ENCODE measurements at regions not wholly inside any gene's neighbourhood (a gene's known extent, or its start where the extent isn't known, plus 50 kb on each side); places are given as distances from the start of the nearest gene placed in this dataset.

GRCh38 chr2:144947709-144948037 is 427.8 kb upstream of the ZEB2 start:
- H3K9me3 ChIP-seq (ENCODE audit: control insufficient read depth in 1 of 2, insufficient read depth in 1 of 2, low read depth in 1 of 2, low read length in 2 of 2), result no peaks in the 10 kb centered on the region

More at GRCh38 chr2:144947709-144948037, 427.8 kb upstream of the ZEB2 start:
- H4K20me1 ChIP-seq (ENCODE audit: insufficient read depth), result no peaks in the 10 kb centered on the region
- no peak overlapping the region for H3K27ac ChIP-seq (ENCODE audit: low read depth, low read length)
- POLR2A ChIA-PET, result no interaction called here
- no TSS peak for BruUV-seq (replicated peaks)
- H3K4me2 ChIP-seq (ENCODE audit: low read length), result no peak overlapping the region
- no peak overlapping the region for H2AFZ ChIP-seq (ENCODE audit: low read depth, low read length, poor library complexity, severe bottlenecking)
- DNase-seq (ENCODE audit: low read depth, low spot score), result no peak
- no peak overlapping the region for H3K9ac ChIP-seq (ENCODE audit: low read length)
- no peaks in the 10 kb centered on the region for H3K9me2 ChIP-seq (ENCODE audit: insufficient read depth)
- H3K79me2 ChIP-seq (ENCODE audit: insufficient read depth, low read length), result no peaks in the 10 kb centered on the region
- peaks cover 0 to 7% of the 10 kb centered on the region in 2 experiments; a peak in 2 of 4 replicates for H3K4me1 ChIP-seq (ENCODE audit: control insufficient read depth in 1 of 2, insufficient read depth in 2 of 2, low read length in 2 of 2)
- H3K4me3 ChIP-seq (replicated peaks in 1 of 2; ENCODE audit: low read depth in 1 of 2, low read length in 2 of 2), result no peak overlapping the region
- no peaks in the 10 kb centered on the region for H3K36me3 ChIP-seq (ENCODE audit: control insufficient read depth in 1 of 2, insufficient read depth in 2 of 2, low read length in 2 of 2)
- ATAC-seq, result no peak
- CTCF ChIA-PET, result no interaction called here
- intact Hi-C loops (cut with micrococcal nuclease), result no loop called here
- RAD21 ChIA-PET (ENCODE audit: low non-redundant PET in 1 of 2, low total read pairs in 2 of 2, uncharacterized antibody in 2 of 2, unreplicated experiment in 2 of 2), result no interaction called here
- TF ChIP-seq POLR2A (IDR thresholded peaks at IDR 0.05; ENCODE audit: borderline replicate concordance, extremely low read depth, insufficient read depth, insufficient read length) (no peak), SP1 (IDR thresholded peaks at IDR 0.05; ENCODE audit: low read depth) (no peak), CTCF (IDR thresholded peaks at IDR 0.05 in 2 of 3, conservative IDR thresholded peaks at IDR 0.05 in 1 of 3; ENCODE audit: borderline replicate concordance in 1 of 3, insufficient read depth in 1 of 3, low read depth in 2 of 3, low read length in 2 of 3) (no peak), MAX (IDR thresholded peaks at IDR 0.05) (no peak), RAD21 (IDR thresholded peaks at IDR 0.05; ENCODE audit: low read depth) (no peak), SIN3A (IDR thresholded peaks at IDR 0.05; ENCODE audit: low read depth) (no peak), CEBPB (IDR thresholded peaks at IDR 0.05; ENCODE audit: low read depth) (no peak), REST (IDR thresholded peaks at IDR 0.05; ENCODE audit: low read depth) (no peak), ZFX (IDR thresholded peaks at IDR 0.05) (no peak), EGR1 (IDR thresholded peaks at IDR 0.05; ENCODE audit: low read depth) (no peak), EZH2phosphoT487 (IDR thresholded peaks at IDR 0.05; ENCODE audit: borderline replicate concordance) (no peak), ZBTB33 (IDR thresholded peaks at IDR 0.05; ENCODE audit: extremely low read depth, insufficient replicate concordance, low read length) (no peak), JUND (IDR thresholded peaks at IDR 0.05) (no peak), TCF7L2 (IDR thresholded peaks at IDR 0.05; ENCODE audit: borderline replicate concordance, extremely low read depth, insufficient read depth, insufficient read length) (no peak), YY1 (IDR thresholded peaks at IDR 0.05; ENCODE audit: extremely low read depth, insufficient replicate concordance, low read depth, low read length) (no peak)
- no peaks in the 10 kb centered on the region for H3K27me3 ChIP-seq (ENCODE audit: insufficient read depth, low read length)
